GM19023 (cell line): ENCODE measurements at regions not wholly inside any gene's neighbourhood (a gene's known extent, or its start where the extent isn't known, plus 50 kb on each side); places are given as distances from the start of the nearest gene placed in this dataset.

Source experiments
- ATAC-seq: cut with Tn5 transposase; IDR thresholded peaks from one replicate; pipeline ENCODE4 v1.9.1; 2021; ENCODE audit warnings: mild to moderate bottlenecking, moderate library complexity; ENCODE audit not compliant: unreplicated experiment

DNA sequence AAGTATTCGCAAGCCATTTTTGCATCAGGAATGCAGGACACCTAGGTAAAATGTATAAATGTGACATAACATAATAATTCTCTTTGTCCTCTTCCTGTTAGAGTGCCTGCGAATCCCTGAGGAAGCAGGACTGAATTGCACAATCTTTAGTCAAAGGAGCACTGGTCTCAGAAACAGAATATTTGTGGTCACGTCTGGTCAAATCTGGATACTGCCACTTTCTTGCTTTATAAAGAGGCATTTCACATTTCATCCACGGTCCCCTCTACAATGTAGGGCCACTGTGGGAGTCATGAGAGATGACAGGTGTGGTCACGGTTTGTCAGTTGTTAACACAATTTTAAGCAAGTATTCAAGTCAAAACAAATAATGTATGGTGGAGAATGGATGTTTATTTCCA lies 564.0 kb downstream of the IRX1 start:
- no peak for ATAC-seq

DNA sequence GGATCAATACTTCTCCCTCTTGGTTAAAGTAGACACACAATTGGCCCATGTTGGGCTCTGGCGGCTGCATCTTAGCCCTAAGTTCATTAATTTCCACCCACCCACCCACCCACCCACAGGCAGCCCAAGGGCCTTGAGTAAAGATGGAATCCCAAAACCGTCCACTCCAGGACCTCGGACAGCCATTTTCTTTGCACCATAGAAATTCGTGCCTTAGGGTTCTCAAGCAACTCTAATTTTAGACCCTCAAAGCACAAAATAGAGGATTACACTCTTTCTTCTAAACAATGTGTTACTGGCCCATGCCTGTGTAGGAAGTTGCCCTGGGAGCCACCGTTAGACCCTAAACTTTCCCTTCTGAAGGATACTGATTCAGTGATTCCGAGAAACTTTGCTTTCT lies 568.5 kb downstream of the IRX1 start:
- no peak for ATAC-seq

DNA sequence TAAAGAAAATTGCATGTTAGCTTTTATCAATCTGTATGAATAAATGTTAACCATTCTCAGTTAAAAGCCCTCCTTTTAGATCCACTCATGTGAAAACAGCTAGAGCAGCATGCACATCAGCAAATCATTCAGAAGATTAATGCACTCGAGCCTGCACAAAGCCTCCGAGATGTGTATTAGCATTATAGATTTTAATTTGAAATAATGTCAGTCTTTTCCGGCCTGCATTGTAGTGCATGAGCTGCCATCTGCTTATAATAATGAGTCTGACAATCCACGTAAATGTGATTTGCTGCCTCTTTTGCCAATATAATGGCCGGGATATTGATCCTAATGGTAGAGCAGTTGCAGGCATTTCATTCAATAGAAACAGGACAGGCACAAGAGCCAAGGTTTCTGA lies 585.1 kb downstream of the IRX1 start:
- no peak for ATAC-seq

DNA sequence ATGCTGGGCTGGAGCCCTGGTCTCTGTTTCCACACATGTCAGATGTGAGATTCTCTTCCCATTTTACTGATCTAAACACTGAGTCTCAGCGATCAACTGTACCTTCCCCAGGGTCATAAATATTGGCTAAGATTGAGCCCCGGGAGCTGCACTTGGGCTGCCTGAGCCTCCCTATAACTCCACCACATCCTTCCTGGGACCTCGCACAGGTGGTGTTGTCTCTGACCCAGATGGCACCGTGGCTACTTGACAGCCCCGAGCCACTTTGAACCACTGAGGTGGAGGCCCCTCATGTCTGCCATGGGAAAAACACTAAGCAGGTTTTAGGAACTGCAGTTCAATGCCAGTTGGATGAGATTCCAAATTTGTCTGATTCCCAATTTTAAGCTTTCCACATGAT lies 586.5 kb downstream of the IRX1 start:
- ATAC-seq: no peak

DNA sequence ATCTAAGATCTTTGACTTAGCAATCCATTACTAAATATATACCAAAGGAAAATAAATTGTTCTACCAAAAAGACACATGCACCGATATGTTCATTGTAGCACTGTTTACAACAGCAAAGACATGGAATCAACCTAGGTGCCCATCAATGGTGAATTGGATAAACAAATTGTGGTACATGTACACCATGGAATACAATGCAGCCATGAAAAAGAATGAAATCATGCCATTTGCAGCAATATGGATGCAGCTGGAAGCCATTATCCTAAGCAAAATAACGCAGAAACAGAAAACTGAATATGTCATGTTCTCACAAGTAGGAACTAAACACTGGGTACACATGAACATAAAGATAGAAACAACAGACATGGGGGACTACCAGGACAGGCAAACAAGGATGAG lies 589.5 kb downstream of the IRX1 start:
- no peak for ATAC-seq

DNA sequence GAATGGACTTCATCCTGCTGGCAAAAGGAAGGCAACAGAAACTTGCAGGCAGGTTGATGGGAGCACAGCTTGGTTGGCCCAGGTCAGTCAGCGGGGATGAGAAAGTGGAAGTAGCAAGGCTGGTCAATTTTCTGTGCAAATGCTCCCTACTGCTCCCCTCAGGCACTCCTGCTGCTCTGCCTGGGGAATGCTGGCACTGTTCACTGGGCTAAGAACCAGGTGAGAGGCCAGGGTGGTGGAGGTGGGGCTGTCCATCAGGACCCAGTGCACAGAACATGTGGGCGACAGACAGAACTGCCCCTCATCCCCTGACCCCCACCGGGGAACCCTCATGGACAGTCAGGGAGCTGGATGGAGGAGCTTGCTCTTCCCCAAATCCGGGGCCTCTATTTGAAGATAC lies 593.1 kb downstream of the IRX1 start:
- no peak for ATAC-seq

DNA sequence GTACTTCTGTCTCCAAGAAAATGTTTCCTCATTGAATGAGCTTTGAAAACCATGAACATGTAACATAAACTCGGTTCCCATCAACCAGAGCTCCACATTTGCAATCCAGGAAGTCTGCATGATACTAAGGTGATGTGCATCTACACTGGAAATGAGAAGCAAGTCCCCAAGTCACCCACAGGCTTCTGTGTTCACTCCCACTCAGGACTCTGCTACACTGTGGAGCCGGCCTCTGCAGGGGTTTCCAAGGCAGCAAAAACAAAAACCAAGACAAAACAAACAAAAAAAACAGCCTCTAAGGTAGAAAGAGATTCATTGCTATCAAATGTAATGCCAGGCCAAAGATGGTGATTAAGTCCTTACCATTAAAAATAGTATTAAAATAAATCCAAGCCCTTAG lies 593.7 kb downstream of the IRX1 start:
- no peak for ATAC-seq

DNA sequence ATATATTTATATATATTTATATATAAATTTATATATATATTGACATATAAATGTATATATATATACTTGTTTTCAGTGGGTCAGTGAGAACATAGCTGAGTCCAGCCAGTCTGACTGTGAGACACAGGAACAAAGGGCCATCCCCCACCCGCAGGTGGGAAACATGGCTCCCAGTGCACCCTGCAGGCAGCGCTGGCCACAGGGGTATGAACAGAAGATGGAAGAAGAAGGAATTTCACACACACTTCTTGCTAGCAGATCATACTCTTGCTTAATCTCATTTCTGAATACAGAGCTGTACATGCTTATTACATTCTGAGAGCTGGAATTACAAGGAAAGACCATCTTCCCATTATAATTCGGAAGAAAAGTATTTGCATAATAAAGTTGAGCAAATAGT lies 595.4 kb downstream of the IRX1 start:
- ATAC-seq: no peak

DNA sequence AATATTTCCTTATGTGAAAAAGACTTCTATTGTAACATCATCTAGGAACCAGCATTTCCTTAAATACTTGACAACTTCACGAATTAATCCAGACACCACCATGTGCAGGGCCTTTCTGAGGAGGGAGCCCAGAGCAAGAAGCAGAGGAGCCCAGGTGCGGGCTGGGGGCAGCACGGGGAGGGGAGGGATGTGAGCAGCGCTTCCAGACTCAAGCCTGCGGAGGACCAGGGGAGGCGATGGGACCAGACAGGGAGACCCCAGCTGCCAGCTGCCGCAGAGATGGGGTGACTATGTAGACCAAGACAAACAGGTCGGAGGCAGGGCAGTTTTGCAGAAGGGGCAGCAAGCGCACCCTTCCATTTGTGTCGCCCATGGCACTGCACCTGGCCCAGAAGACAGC lies 596.1 kb downstream of the IRX1 start:
- ATAC-seq: no peak

DNA sequence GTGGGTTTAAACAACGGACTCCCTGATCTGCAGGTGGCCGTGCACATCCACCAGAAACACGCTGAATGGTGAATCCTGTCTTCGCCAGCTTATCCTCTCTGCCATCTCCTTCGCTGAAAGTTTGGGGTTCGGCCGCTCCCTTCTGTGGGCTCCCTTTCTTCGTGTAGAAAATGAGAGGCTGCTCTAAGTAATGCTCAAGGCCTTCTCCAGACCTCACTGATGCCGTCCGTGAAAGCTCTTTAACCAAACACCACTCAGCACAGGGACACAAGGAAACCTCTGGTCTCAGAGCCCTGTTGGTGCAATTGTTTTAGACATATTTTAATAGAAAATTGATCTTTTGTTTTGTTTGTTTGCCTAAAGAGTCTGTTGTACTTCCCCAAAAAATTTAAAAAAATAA lies 596.5 kb downstream of the IRX1 start:
- no peak for ATAC-seq

DNA sequence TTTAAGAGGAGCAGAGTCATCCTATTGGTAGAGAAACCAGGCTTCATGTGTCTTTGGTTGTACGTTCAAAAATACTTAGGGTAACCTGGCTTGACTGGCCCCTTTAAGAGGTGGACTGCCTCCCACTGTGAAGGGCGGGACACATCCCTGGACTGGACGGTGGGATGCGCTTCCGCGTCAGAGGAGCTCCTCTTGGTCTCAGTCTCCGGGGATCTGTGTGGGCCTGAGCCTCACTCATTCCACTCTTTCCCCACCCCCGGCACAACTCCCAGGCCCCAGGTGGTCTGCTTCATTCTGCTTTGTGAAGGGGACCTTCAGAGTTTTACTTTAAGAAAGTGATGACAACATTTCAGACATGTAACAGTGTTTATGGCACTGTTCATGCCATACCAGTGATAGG lies 601.1 kb downstream of the IRX1 start:
- ATAC-seq: no peak

DNA sequence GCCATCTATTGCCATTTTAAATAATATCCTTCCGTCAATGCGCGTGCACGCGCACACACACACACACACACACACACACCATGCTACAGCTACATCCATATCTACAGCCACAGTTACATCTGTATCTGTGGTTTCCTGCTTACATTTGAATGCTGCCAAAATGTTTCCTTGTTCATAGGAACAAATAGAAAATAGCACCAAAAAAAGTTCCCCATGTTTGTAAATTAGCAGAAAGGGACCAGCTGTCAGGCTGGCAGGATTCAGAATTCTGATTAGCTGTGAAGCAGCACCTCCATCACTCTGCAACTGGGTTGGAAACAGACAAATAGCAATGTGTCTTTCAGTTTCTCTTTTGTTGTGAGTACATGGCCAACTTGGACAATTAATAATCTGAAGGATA lies 601.5 kb downstream of the IRX1 start:
- no peak for ATAC-seq

DNA sequence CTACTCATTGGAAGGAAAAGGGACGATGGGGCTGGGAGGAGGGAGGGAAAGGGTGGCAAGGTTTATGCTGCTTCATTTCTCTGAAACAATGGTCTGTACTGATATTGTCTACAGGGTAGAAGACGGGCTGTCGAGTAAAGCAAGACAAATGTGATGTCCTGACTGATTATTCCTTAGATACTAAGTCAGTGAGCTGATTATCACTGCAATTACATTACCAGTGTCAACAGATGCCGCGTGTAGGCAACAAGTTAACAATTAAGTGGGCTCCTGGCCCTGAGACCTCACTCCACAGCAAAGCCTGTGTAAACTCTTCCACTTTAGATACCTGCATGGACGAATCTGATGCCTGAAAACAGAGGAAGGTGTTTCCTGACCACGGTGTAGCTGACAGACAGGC lies 602.8 kb downstream of the IRX1 start:
- no peak for ATAC-seq

DNA sequence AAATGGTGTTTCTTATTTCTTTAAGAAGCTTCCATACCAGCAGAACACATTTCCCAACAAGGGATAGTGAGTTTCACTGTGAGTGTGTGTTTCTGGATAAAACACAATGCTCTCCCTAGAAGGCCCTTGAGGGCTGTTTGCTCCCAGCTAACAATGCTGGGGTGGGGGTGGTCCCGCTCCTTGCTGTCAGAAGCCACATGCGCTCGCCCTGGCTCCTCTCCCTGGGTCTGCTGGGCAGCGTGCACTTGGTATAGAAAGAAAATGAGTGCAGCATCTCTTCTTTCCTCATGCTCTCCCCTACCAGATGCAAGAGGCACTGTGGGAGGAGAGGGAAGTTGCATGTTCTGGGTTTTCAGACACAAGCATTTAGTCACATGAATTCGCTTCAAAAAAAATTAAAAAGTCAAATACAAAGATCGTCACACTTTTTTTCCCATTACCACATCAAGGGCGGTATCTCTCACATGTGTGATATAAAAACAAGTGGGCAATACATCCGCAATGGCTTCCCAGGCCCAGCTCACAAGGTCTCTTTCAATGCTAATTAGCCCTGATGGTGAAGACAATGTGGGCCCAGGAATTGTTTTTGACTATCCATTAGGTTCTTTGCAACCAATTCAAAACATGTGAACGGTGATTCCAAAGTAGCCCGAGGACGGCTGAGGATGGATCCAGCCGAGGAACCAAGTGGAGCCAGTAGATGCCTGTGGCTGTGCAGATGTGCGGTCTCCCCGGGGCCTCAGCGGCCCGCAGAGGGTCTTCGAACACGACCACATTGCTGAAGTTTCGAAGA lies 603.6 kb downstream of the IRX1 start:
- ATAC-seq: no peak

DNA sequence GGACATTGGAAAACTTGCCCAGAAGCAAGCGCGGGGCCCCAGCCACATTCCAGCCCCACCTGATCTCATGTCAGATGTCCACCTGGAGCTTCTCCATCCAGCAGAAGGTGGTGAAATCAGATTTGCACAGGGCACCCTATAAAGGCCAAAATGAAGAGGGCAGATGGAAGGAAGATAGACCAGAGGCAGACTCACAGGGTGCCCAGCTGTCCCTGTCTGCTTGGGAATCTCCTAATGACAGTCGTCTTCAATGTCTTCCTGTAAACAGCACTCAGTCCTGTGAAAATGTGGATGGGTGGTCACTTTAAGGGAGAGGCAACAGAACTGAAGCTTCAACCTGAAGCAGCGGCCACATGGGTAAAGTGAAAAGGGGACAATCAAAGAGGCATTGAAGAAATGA lies 607.5 kb downstream of the IRX1 start:
- no peak for ATAC-seq

DNA sequence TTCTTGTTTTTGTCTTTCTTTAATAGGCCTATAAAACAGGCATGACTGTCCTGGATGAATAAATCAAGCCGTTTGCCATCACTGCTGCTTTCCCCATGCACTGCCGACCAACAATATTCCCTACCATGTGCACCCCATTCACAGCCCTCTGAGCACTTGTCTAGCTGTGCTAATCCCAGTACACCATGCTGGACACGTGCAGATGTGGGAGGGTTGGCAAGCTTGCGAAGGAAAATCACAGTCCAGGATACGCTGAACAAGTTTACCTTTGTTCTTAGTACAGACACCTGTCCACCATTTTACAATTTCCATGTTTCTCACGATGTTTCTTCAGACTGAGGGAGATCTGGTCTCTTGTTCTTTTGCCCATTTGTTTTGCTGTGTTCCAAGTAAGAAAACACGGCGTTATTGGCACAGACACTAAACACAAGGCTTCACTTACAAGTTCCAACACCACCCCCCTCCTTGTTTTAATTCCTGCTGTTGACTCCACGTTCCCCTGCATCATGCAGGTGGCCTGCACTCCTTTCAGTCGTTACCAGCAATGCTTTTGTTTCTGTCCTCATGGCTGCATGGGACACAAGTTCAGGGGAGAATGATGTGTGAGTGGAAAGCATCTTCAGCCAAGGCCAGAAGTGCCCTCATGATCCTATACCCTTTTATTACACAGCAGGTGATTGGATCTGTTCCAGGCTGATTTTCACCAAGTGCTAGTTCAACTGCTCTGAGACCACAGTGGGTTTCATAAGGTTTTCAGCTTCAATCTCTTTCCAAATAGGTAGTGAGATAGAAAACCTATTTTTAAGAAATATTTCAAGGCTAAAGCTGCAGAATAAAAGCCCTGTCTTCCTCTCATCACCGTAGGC lies 608.9 kb downstream of the IRX1 start:
- no peak for ATAC-seq

DNA sequence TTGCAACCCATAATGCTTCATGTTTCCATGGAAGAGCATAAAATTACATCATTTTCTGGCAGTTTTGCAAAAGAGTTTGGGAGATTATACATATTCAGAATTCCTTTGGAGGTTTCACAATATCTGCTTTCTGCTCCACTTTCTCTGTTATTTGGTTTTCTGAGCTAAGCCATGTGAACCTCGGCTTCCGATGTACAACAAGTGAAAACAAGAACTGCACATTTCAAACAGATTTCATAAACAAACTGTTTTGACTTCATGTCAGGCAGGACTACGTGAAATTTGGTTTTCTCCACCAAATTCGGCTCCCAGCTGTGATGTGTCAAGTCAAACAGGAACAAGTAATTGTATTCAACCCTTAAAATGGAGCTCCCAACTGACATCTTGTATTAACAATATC lies 609.8 kb downstream of the IRX1 start:
- no peak for ATAC-seq

DNA sequence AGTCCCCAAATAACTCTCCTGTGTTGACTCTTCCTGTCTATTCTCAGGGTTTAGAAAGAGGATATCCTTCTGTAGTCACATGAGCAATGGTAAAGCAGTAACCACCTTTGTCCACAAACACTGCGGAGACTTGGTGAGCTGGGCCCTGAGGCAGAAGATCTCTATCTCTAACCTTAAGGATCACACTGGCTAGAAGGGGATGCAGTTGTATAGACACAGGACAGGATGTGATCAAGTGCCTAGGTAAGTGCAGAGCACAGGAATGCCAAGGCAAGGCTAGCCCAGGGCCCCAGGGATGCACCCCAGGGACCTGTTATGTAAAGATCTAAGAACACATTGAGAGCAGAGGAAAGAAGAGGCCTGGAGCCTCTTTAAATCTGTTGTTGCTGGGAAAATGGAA lies 610.5 kb downstream of the IRX1 start:
- ATAC-seq: no peak

DNA sequence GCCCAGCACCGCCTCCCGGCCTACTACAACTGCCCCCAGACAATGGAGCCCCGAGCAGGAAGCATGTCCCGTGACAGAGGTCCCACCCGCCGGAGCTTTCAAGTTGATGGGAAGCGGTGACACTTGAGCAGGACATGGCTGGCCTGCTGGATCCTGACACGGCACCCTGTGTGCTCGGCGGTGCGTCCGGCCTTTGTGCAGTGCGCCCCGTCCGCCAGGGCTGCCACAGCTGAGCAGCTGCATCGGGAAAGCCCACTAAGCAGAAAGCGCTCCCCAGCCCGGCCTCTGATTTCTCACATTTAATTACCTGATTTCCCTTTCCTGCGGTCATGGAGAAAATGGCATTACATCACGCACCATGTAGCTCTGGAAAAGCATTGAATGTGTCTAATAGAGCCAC lies 611.9 kb downstream of the IRX1 start:
- no peak for ATAC-seq

DNA sequence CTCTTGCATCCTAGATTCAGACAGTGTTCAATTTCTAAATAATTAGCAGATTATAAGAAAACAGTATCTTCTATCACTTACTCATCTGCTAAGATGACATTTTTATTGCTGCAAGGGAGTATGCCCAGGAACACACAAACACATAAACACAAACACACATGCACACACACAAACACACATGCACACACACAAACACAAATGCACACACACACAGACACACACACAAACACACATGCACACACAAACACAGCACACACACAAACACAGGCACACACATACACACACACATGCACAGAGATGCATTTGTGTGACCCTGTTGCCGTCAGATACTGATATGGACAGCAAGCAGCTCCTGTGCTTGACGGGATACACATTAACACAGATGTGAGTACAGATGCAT lies 612.9 kb downstream of the IRX1 start:
- ATAC-seq: no peak

DNA sequence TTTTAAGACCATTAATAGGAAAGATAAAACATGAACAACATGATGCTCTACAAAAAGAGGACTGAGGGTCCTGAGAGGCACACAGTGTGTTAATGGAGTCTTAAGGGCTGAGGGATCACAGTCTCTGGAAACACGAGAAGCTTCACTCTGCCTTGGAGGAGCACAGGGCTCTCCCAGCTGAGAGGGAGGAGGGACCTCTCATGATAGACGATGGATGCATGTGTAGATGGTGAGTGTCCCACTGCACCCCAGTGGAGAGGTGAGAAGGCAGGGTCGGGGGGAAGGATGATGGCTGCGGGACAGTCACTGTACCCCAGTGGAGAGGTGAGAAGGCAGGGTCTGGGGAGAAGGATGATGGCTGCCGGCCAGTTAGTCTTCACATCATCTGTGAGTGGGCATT lies 613.4 kb downstream of the IRX1 start:
- ATAC-seq: no peak

DNA sequence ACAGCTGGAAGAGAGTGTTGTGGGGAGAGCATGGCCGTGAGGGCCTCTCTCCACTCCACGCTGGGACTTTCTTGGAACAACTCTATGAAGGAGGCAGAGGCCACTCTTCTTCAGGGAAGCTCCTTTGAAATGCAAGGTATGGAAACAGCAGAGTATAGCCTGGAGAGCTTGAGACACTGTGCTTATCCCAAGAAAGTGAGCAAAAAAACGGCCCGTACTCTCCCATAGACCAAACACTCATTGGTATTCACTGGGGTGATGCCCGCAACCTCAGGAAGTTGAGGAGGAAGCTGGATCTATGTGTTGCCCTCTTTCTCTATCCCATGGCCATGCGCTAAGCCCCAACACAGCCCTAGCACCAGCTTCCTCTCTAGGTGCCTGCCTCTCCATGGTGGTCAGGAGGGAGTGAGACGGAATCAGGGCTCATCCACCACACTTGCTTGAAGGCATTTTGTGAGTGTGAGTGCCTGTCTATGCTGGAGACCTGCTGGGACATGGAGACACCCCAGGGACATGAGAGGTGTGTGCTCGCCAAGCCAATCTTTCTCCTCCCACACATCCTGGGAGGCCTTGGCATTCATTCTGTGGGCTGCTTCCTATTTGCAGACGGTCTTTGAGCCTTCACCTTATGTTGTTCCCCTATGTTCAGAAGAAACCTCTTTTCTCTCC lies 616.6 kb downstream of the IRX1 start:
- ATAC-seq: no peak
